Endothelial cell (in vitro differentiated cells): ENCODE measurements at regions not wholly inside any gene's neighbourhood (a gene's known extent, or its start where the extent isn't known, plus 50 kb on each side); places are given as distances from the start of the nearest gene placed in this dataset.

Experiments used
- DNase-seq: peaks from one replicate; pipeline ENCODE4 v3.0.0; 2021; ENCODE audit warnings: low spot score
- H3K27ac Mint-ChIP-seq: one replicate; pipeline ENCODE4 v1.8.0; 2021; ENCODE audit warnings: mixed read lengths, inconsistent platforms; ENCODE audit not compliant: unreplicated experiment
- H3K27me3 Mint-ChIP-seq: one replicate; pipeline ENCODE4 v1.8.0; 2021; ENCODE audit warnings: mild to moderate bottlenecking, moderate library complexity, mixed read lengths, inconsistent platforms; ENCODE audit not compliant: unreplicated experiment
- H3K36me3 Mint-ChIP-seq: one replicate; pipeline ENCODE4 v1.8.0; 2021; ENCODE audit warnings: mild to moderate bottlenecking, low read depth, mixed read lengths, inconsistent platforms; ENCODE audit not compliant: unreplicated experiment
- H3K4me1 Mint-ChIP-seq: one replicate; pipeline ENCODE4 v1.8.0; 2021; ENCODE audit warnings: mild to moderate bottlenecking, mixed read lengths, inconsistent platforms; ENCODE audit not compliant: unreplicated experiment
- H3K4me3 Mint-ChIP-seq: one replicate; pipeline ENCODE4 v1.8.0; 2021; ENCODE audit warnings: mild to moderate bottlenecking, mixed read lengths, inconsistent platforms; ENCODE audit not compliant: unreplicated experiment
- H3K9me3 Mint-ChIP-seq: one replicate; pipeline ENCODE4 v1.8.0; 2021; ENCODE audit warnings: mixed read lengths, inconsistent platforms; ENCODE audit not compliant: unreplicated experiment
- CTCF ChIP-seq: fragments of 200-600 bp; sonication (generic); IDR thresholded peaks from one replicate; pipeline ENCODE4 v1.5.0; 2021; ENCODE audit warnings: antibody characterized with exemption; ENCODE audit not compliant: unreplicated experiment

- no peaks in the 10 kb centered on the region for H3K9me3 Mint-ChIP-seq
- H3K27ac Mint-ChIP-seq = no peak overlapping the region
- H3K36me3 Mint-ChIP-seq = no peaks in the 10 kb centered on the region
- no peak overlapping the region for H3K4me3 Mint-ChIP-seq
- no peak for DNase-seq
- TF ChIP-seq CTCF = no peak
- no peaks in the 10 kb centered on the region for H3K4me1 Mint-ChIP-seq
- H3K27me3 Mint-ChIP-seq = no peaks in the 10 kb centered on the region
Observed at GRCh38 chr5:91643797-91644196, 260.7 kb upstream of the ARRDC3 start.

GRCh38 chr5:91642581-91642980 is 259.5 kb upstream of the ARRDC3 start:
- TF ChIP-seq CTCF = no peak
- Mint-ChIP-seq H3K36me3 (no peaks in the 10 kb centered on the region), H3K9me3 (no peaks in the 10 kb centered on the region), H3K27ac (no peak overlapping the region), H3K27me3 (no peaks in the 10 kb centered on the region), H3K4me1 (no peaks in the 10 kb centered on the region), H3K4me3 (no peak overlapping the region)
- DNase-seq = no peak

GRCh38 chr5:91641730-91642350 is 258.7 kb upstream of the ARRDC3 start:
- H3K27ac Mint-ChIP-seq = no peak overlapping the region
- no peak overlapping the region for H3K4me3 Mint-ChIP-seq
- H3K36me3 Mint-ChIP-seq = no peaks in the 10 kb centered on the region
- TF ChIP-seq CTCF = peak; percentile 92
- no peaks in the 10 kb centered on the region for H3K9me3 Mint-ChIP-seq
- no peak for DNase-seq
- H3K4me1 Mint-ChIP-seq = no peaks in the 10 kb centered on the region
- no peaks in the 10 kb centered on the region for H3K27me3 Mint-ChIP-seq

- H3K27me3 Mint-ChIP-seq = no peaks in the 10 kb centered on the region
- no peak for DNase-seq
- H3K4me3 Mint-ChIP-seq = no peak overlapping the region
- no peaks in the 10 kb centered on the region for H3K9me3 Mint-ChIP-seq
- H3K4me1 Mint-ChIP-seq = no peaks in the 10 kb centered on the region
- no peaks in the 10 kb centered on the region for H3K36me3 Mint-ChIP-seq
- H3K27ac Mint-ChIP-seq = no peak overlapping the region
- TF ChIP-seq CTCF = no peak
Observed at GRCh38 chr5:91639744-91640143, 256.6 kb upstream of the ARRDC3 start.

GRCh38 chr5:91638010-91638409 is 254.9 kb upstream of the ARRDC3 start:
- DNase-seq = no peak
- Mint-ChIP-seq H3K9me3 (no peaks in the 10 kb centered on the region), H3K4me3 (no peak overlapping the region), H3K27ac (no peak overlapping the region), H3K36me3 (no peaks in the 10 kb centered on the region), H3K27me3 (no peaks in the 10 kb centered on the region), H3K4me1 (no peaks in the 10 kb centered on the region)
- no peak for TF ChIP-seq CTCF
